Mucosa of stomach (tissue), 1 donor: ENCODE measurements at regions not wholly inside any gene's neighbourhood (a gene's known extent, or its start where the extent isn't known, plus 50 kb on each side); places are given as distances from the start of the nearest gene placed in this dataset.

Experiments
- H3K27me3 ChIP-seq: one replicate; pipeline ENCODE4 v1.7.0; 2013; ENCODE audit warnings: mild to moderate bottlenecking, low read length; ENCODE audit not compliant: control insufficient read depth, insufficient read depth
- H3K36me3 ChIP-seq: one replicate; pipeline ENCODE4 v1.7.0; 2013; ENCODE audit warnings: low read length; ENCODE audit not compliant: control insufficient read depth, insufficient read depth
- H3K4me1 ChIP-seq: one replicate; pipeline ENCODE4 v1.7.0; 2013; ENCODE audit warnings: mild to moderate bottlenecking, low read length; ENCODE audit not compliant: control insufficient read depth, insufficient read depth
- H3K4me3 ChIP-seq: one replicate; pipeline ENCODE4 v1.7.0; 2013; ENCODE audit warnings: low read length
- H3K9ac ChIP-seq: one replicate; pipeline ENCODE4 v1.7.0; 2013; ENCODE audit warnings: mild to moderate bottlenecking, low read length, moderate library complexity
- H3K9me3 ChIP-seq: one replicate; pipeline ENCODE4 v1.7.0; 2013; ENCODE audit warnings: mild to moderate bottlenecking, low read length, moderate library complexity; ENCODE audit not compliant: control insufficient read depth
- donor health status: Pancreatic carcinoma.

GRCh38 chr12:97758586-97758985, 296.0 kb downstream of the RMST start:
- Histone ChIP-seq H3K27me3 (no peaks in the 10 kb centered on the region), H3K36me3 (no peaks in the 10 kb centered on the region), H3K4me1 (no peaks in the 10 kb centered on the region), H3K9ac (no peak overlapping the region), H3K9me3 (no peaks in the 10 kb centered on the region), H3K4me3 (no peak overlapping the region)

- Histone ChIP-seq H3K27me3 (no peaks in the 10 kb centered on the region), H3K4me1 (no peaks in the 10 kb centered on the region), H3K4me3 (no peak overlapping the region), H3K36me3 (no peaks in the 10 kb centered on the region), H3K9ac (no peak overlapping the region), H3K9me3 (no peaks in the 10 kb centered on the region)
These were observed 298.0 kb downstream of the RMST start for GRCh38 chr12:97760601-97761000.

- no peaks in the 10 kb centered on the region for H3K27me3 ChIP-seq
- no peak overlapping the region for H3K4me3 ChIP-seq
- no peaks in the 10 kb centered on the region for H3K4me1 ChIP-seq
- no peaks in the 10 kb centered on the region for H3K36me3 ChIP-seq
- H3K9me3 ChIP-seq, result no peaks in the 10 kb centered on the region
- H3K9ac ChIP-seq, result no peak overlapping the region
These were observed 300.5 kb downstream of the RMST start for GRCh38 chr12:97763113-97763512.

GRCh38 chr12:97764700-97765099, 302.1 kb downstream of the RMST start:
- Histone ChIP-seq H3K9ac (no peak overlapping the region), H3K4me1 (no peaks in the 10 kb centered on the region), H3K36me3 (no peaks in the 10 kb centered on the region), H3K4me3 (no peak overlapping the region), H3K27me3 (no peaks in the 10 kb centered on the region), H3K9me3 (no peaks in the 10 kb centered on the region)

GRCh38 chr12:97767347-97767746, 304.7 kb downstream of the RMST start:
- no peaks in the 10 kb centered on the region for H3K36me3 ChIP-seq
- H3K4me1 ChIP-seq, result no peaks in the 10 kb centered on the region
- no peak overlapping the region for H3K9ac ChIP-seq
- H3K9me3 ChIP-seq, result no peaks in the 10 kb centered on the region
- H3K4me3 ChIP-seq, result no peak overlapping the region
- H3K27me3 ChIP-seq, result no peaks in the 10 kb centered on the region

- Histone ChIP-seq H3K4me3 (no peak overlapping the region), H3K4me1 (no peaks in the 10 kb centered on the region), H3K27me3 (no peaks in the 10 kb centered on the region), H3K9ac (no peak overlapping the region), H3K36me3 (no peaks in the 10 kb centered on the region), H3K9me3 (no peaks in the 10 kb centered on the region)
These were observed 315.5 kb downstream of the RMST start for GRCh38 chr12:97778111-97778510.

- no peak overlapping the region for H3K4me3 ChIP-seq
- no peaks in the 10 kb centered on the region for H3K27me3 ChIP-seq
- no peaks in the 10 kb centered on the region for H3K36me3 ChIP-seq
- no peaks in the 10 kb centered on the region for H3K4me1 ChIP-seq
- no peaks in the 10 kb centered on the region for H3K9me3 ChIP-seq
- no peak overlapping the region for H3K9ac ChIP-seq
These were observed 318.7 kb downstream of the RMST start for GRCh38 chr12:97781342-97781741.

GRCh38 chr12:97784904-97785303, 322.3 kb downstream of the RMST start:
- Histone ChIP-seq H3K4me3 (no peak overlapping the region), H3K9me3 (no peaks in the 10 kb centered on the region), H3K27me3 (no peaks in the 10 kb centered on the region), H3K4me1 (no peaks in the 10 kb centered on the region), H3K9ac (no peak overlapping the region), H3K36me3 (no peaks in the 10 kb centered on the region)

GRCh38 chr12:97790281-97790680, 327.7 kb downstream of the RMST start:
- Histone ChIP-seq H3K4me1 (no peaks in the 10 kb centered on the region), H3K36me3 (no peaks in the 10 kb centered on the region), H3K27me3 (no peaks in the 10 kb centered on the region), H3K4me3 (no peak overlapping the region), H3K9me3 (no peaks in the 10 kb centered on the region), H3K9ac (no peak overlapping the region)

GRCh38 chr12:97797473-97797872, 334.9 kb downstream of the RMST start:
- Histone ChIP-seq H3K36me3 (no peaks in the 10 kb centered on the region), H3K27me3 (no peaks in the 10 kb centered on the region), H3K4me1 (no peaks in the 10 kb centered on the region), H3K9me3 (no peaks in the 10 kb centered on the region), H3K9ac (no peak overlapping the region), H3K4me3 (no peak overlapping the region)

- H3K4me1 ChIP-seq, result no peaks in the 10 kb centered on the region
- no peak overlapping the region for H3K4me3 ChIP-seq
- no peaks in the 10 kb centered on the region for H3K27me3 ChIP-seq
- no peaks in the 10 kb centered on the region for H3K9me3 ChIP-seq
- no peak overlapping the region for H3K9ac ChIP-seq
- H3K36me3 ChIP-seq, result no peaks in the 10 kb centered on the region
These were observed 338.0 kb downstream of the RMST start for GRCh38 chr12:97800561-97800960.

- H3K9me3 ChIP-seq, result no peaks in the 10 kb centered on the region
- no peaks in the 10 kb centered on the region for H3K4me1 ChIP-seq
- no peaks in the 10 kb centered on the region for H3K36me3 ChIP-seq
- no peak overlapping the region for H3K9ac ChIP-seq
- no peak overlapping the region for H3K4me3 ChIP-seq
- no peaks in the 10 kb centered on the region for H3K27me3 ChIP-seq
These were observed 339.0 kb downstream of the RMST start for GRCh38 chr12:97801471-97802059.

GRCh38 chr12:97805146-97805545, 342.5 kb downstream of the RMST start:
- no peaks in the 10 kb centered on the region for H3K9me3 ChIP-seq
- H3K36me3 ChIP-seq, result no peaks in the 10 kb centered on the region
- H3K4me3 ChIP-seq, result no peak overlapping the region
- H3K27me3 ChIP-seq, result no peaks in the 10 kb centered on the region
- no peaks in the 10 kb centered on the region for H3K4me1 ChIP-seq
- H3K9ac ChIP-seq, result no peak overlapping the region
